SU-DHL-6 (cell line): ENCODE measurements at regions not wholly inside any gene's neighbourhood (a gene's known extent, or its start where the extent isn't known, plus 50 kb on each side); places are given as distances from the start of the nearest gene placed in this dataset.

Experiments
- H2AFZ ChIP-seq: fragments of 200-600 bp; sonication (generic); 2 replicates; pipeline ENCODE4 v1.6.1; 2014; ENCODE audit warnings: low read depth, mild to moderate bottlenecking, moderate library complexity, mixed read lengths, antibody characterized with exemption, low read length; ENCODE audit not compliant: severe bottlenecking
- H3F3A ChIP-seq: fragments of 200-600 bp; shearing (Covaris generic); 2 replicates; pipeline ENCODE4 v1.6.0; 2016; ENCODE audit warnings: antibody characterized with exemption, mild to moderate bottlenecking; ENCODE audit not compliant: insufficient read depth
- H3K27ac ChIP-seq: fragments of 200-600 bp; sonication (generic); 2 replicates; pipeline ENCODE4 v1.5.1; 2016; ENCODE audit warnings: low read depth, mild to moderate bottlenecking, low read length, moderate library complexity, mixed read lengths
- H3K27me3 ChIP-seq: fragments of 200-600 bp; sonication (generic), shearing (Covaris generic); 2 replicates; pipeline ENCODE4 v1.6.0; 2014; ENCODE audit warnings: mild to moderate bottlenecking, low read length
- H3K36me3 ChIP-seq: fragments of 200-600 bp; sonication (generic); 2 replicates; pipeline ENCODE4 v1.6.1; 2014; ENCODE audit warnings: mild to moderate bottlenecking, low read length, mixed read lengths
- H3K4me2 ChIP-seq: fragments of 300-600, 200-600 bp; shearing (Covaris generic), sonication (generic); 2 replicates; pipeline ENCODE4 v1.6.0; 2014; ENCODE audit warnings: low read length, low read depth, mild to moderate bottlenecking; ENCODE audit not compliant: poor library complexity, severe bottlenecking
- H3K4me3 ChIP-seq: fragments of 200-600 bp; sonication (generic); 2 replicates; pipeline ENCODE4 v1.5.1; 2014; ENCODE audit warnings: antibody characterized with exemption, low read length, mild to moderate bottlenecking, mixed read lengths; ENCODE audit not compliant: insufficient read depth, poor library complexity, severe bottlenecking
- H3K79me2 ChIP-seq: fragments of 200-600 bp; sonication (generic); 2 replicates; pipeline ENCODE4 v1.6.1; 2014; ENCODE audit warnings: mild to moderate bottlenecking, low read length, moderate library complexity; ENCODE audit not compliant: insufficient read depth
- H3K9ac ChIP-seq: fragments of 200-600 bp; sonication (generic); 2 replicates; pipeline ENCODE4 v1.7.0; 2014; ENCODE audit warnings: mild to moderate bottlenecking, low read length
- H3K9me2 ChIP-seq: fragments of 200-600 bp; sonication (generic); replicated peaks from 2 replicates; pipeline ENCODE4 v1.6.1; 2014; ENCODE audit warnings: low read length; ENCODE audit not compliant: insufficient read depth
- H3K9me3 ChIP-seq: fragments of 200-600 bp; sonication (generic); 2 replicates; pipeline ENCODE4 v1.6.1; 2014; ENCODE audit warnings: low read length, mixed read lengths; ENCODE audit not compliant: insufficient read depth
- H4K20me1 ChIP-seq: fragments of 200-600 bp; sonication (generic); 2 replicates; pipeline ENCODE4 v1.6.1; 2014; ENCODE audit warnings: low read depth, mild to moderate bottlenecking, antibody characterized with exemption, low read length, moderate library complexity, mixed read lengths
- CTCF ChIP-seq: fragments of 200-600 bp; sonication (generic); IDR thresholded peaks from one replicate; pipeline ENCODE4 v1.5.1; 2017; ENCODE audit warnings: antibody characterized with exemption, mild to moderate bottlenecking, low read length, moderate library complexity; ENCODE audit not compliant: insufficient read depth, poor library complexity, severe bottlenecking
- EZH2phosphoT487 ChIP-seq: fragments of 200-600 bp; sonication (generic), shearing (Covaris generic); conservative IDR thresholded peaks from 2 replicates; pipeline ENCODE4 v1.6.1; 2018; ENCODE audit warnings: mild to moderate bottlenecking, antibody characterized with exemption, low read length, moderate library complexity, mixed read lengths

- Histone ChIP-seq H3F3A (no peaks in the 10 kb centered on the region), H3K9me2 (no peaks in the 10 kb centered on the region), H2AFZ (no peak overlapping the region), H3K79me2 (no peaks in the 10 kb centered on the region), H3K4me3 (no peak overlapping the region), H3K9me3 (no peaks in the 10 kb centered on the region), H4K20me1 (no peaks in the 10 kb centered on the region), H3K4me2 (no peak overlapping the region), H3K27ac (no peak overlapping the region), H3K27me3 (no peaks in the 10 kb centered on the region), H3K36me3 (no peaks in the 10 kb centered on the region), H3K9ac (no peak overlapping the region)
- TF ChIP-seq CTCF (no peak), EZH2phosphoT487 (no peak)
These were observed 154.1 kb upstream of the ZMIZ1 start for GRCh38 chr10:78914502-78915189.

- no peaks in the 10 kb centered on the region for H3K9me2 ChIP-seq
- no peak overlapping the region for H3K9ac ChIP-seq
- H3K4me3 ChIP-seq = no peak overlapping the region
- H3K36me3 ChIP-seq = no peaks in the 10 kb centered on the region
- no peaks in the 10 kb centered on the region for H3K9me3 ChIP-seq
- no peaks in the 10 kb centered on the region for H4K20me1 ChIP-seq
- no peak for TF ChIP-seq CTCF
- TF ChIP-seq EZH2phosphoT487 = no peak
- no peak overlapping the region for H3K27ac ChIP-seq
- no peak overlapping the region for H3K4me2 ChIP-seq
- no peaks in the 10 kb centered on the region for H3K27me3 ChIP-seq
- no peaks in the 10 kb centered on the region for H3F3A ChIP-seq
- H3K79me2 ChIP-seq = no peaks in the 10 kb centered on the region
- no peak overlapping the region for H2AFZ ChIP-seq
These were observed 153.6 kb upstream of the ZMIZ1 start for GRCh38 chr10:78915190-78915518.

GRCh38 chr10:78916227-78916626 lies 152.5 kb upstream of the ZMIZ1 start:
- no peaks in the 10 kb centered on the region for H4K20me1 ChIP-seq
- H3K9me3 ChIP-seq = no peaks in the 10 kb centered on the region
- H2AFZ ChIP-seq = no peak overlapping the region
- H3K9ac ChIP-seq = no peak overlapping the region
- no peak overlapping the region for H3K4me2 ChIP-seq
- H3K4me3 ChIP-seq = no peak overlapping the region
- TF ChIP-seq EZH2phosphoT487 = no peak
- no peak for TF ChIP-seq CTCF
- no peaks in the 10 kb centered on the region for H3F3A ChIP-seq
- H3K36me3 ChIP-seq = no peaks in the 10 kb centered on the region
- H3K79me2 ChIP-seq = no peaks in the 10 kb centered on the region
- no peaks in the 10 kb centered on the region for H3K9me2 ChIP-seq
- H3K27ac ChIP-seq = no peak overlapping the region
- H3K27me3 ChIP-seq = no peaks in the 10 kb centered on the region
